22Rv1 (cell line): ENCODE measurements at regions not wholly inside any gene's neighbourhood (a gene's known extent, or its start where the extent isn't known, plus 50 kb on each side); places are given as distances from the start of the nearest gene placed in this dataset.

Experiments
- H3K27ac ChIP-seq: fragments of 450-650 bp; 2 replicates; pipeline ENCODE4 v1.5.1; 2017
- CTCF ChIP-seq: fragments of 450-650 bp; IDR thresholded peaks from 2 replicates; pipeline ENCODE4 v1.5.1; 2017; ENCODE audit warnings: mild to moderate bottlenecking
- ZFX ChIP-seq: fragments of 450-650 bp; IDR thresholded peaks from 2 replicates; pipeline ENCODE4 v1.6.1; 2017; ENCODE audit warnings: antibody characterized with exemption, borderline replicate concordance

- TF ChIP-seq ZFX = no peak
- TF ChIP-seq CTCF = no peak
- H3K27ac ChIP-seq = no peak overlapping the region
These were observed 515.5 kb downstream of the QKI start for GRCh38 chr6:163930012-163930411.

- TF ChIP-seq CTCF (no peak), ZFX (no peak)
- H3K27ac ChIP-seq = no peak overlapping the region
These were observed 515.0 kb downstream of the QKI start for GRCh38 chr6:163929538-163929937.

- no peak overlapping the region for H3K27ac ChIP-seq
- TF ChIP-seq CTCF = no peak
- TF ChIP-seq ZFX = no peak
These were observed 512.1 kb downstream of the QKI start for GRCh38 chr6:163926642-163927041.

GRCh38 chr6:163925839-163926238, 511.3 kb downstream of the QKI start:
- no peak for TF ChIP-seq ZFX
- TF ChIP-seq CTCF = no peak

GRCh38 chr6:163923658-163924411, 509.3 kb downstream of the QKI start:
- no peak for TF ChIP-seq CTCF
- no peak overlapping the region for H3K27ac ChIP-seq

More at GRCh38 chr6:163925839-163926238, 511.3 kb downstream of the QKI start:
- no peak overlapping the region for H3K27ac ChIP-seq

- TF ChIP-seq ZFX (no peak), CTCF (no peak)
- no peak overlapping the region for H3K27ac ChIP-seq
These were observed 508.0 kb downstream of the QKI start for GRCh38 chr6:163922562-163922961.

- no peak overlapping the region for H3K27ac ChIP-seq
- TF ChIP-seq ZFX (no peak), CTCF (no peak)
These were observed 505.1 kb downstream of the QKI start for GRCh38 chr6:163919652-163920051.
